Cardiac muscle cell (in vitro differentiated cells and primary cell): ENCODE measurements at regions not wholly inside any gene's neighbourhood (a gene's known extent, or its start where the extent isn't known, plus 50 kb on each side); places are given as distances from the start of the nearest gene placed in this dataset.

ENCODE experiments used
- DNase-seq, 2 donors: peaks; one replicate each; pipeline versions ENCODE4 v3.0.0 to v3.0.0-alpha.2; 2010 to 2017; ENCODE audit warnings: low read depth in 1 of 2, low spot score in 1 of 2
- H3K27ac ChIP-seq: fragments of 200-600 bp; sonication (generic); 2 replicates; pipeline ENCODE4 v1.5.1; 2016
- H3K27me3 ChIP-seq: fragments of 200-600 bp; sonication (generic); 2 replicates; pipeline ENCODE4 v1.6.0; 2016; ENCODE audit warnings: control low read depth
- H3K36me3 ChIP-seq: fragments of 200-600 bp; sonication (generic); 2 replicates; pipeline ENCODE4 v1.5.1; 2016; ENCODE audit warnings: control low read depth
- H3K4me1 ChIP-seq: fragments of 200-600 bp; sonication (generic); 2 replicates; pipeline ENCODE4 v1.8.1; 2017; ENCODE audit warnings: low read depth, mild to moderate bottlenecking, mixed run types
- H3K4me3 ChIP-seq: fragments of 200-600 bp; sonication (generic); 2 replicates; pipeline ENCODE4 v1.5.1; 2016; ENCODE audit warnings: mild to moderate bottlenecking
- H3K9me3 ChIP-seq: fragments of 200-600 bp; sonication (generic); 2 replicates; pipeline ENCODE4 v1.5.1; 2017; ENCODE audit warnings: low read depth, mild to moderate bottlenecking, control low read depth
- CTCF ChIP-seq: IDR thresholded peaks from 2 replicates; pipeline ENCODE4 v1.5.1; 2012; ENCODE audit warnings: low read depth, mild to moderate bottlenecking, low read length

DNA sequence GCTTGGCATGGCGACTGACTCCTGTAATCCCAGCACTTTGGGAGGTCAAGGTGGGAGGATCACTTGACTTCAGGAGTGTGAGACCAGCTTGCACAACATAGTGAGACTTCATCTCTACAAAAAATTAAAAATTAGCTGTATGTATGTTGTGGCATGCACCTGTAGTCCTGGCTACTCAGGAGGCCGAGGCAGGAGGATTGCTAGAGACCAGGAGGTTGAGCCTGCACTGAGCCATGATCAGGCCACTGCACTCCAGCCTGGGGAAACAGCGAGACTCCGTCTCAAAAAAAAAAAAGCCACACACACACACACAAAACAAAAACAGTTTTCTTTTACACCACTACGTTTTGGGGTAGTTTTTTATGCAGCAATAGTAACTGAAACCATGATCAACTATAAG is 89.0 kb upstream of the DHX40 start:
- no peak for TF ChIP-seq CTCF
- H3K4me1 ChIP-seq, result no peaks in the 10 kb centered on the region
- no peak overlapping the region for H3K4me3 ChIP-seq
- no peak overlapping the region for H3K27ac ChIP-seq
- H3K27me3 ChIP-seq, result no peaks in the 10 kb centered on the region
- no peaks in the 10 kb centered on the region for H3K9me3 ChIP-seq
- no peaks in the 10 kb centered on the region for H3K36me3 ChIP-seq
- no peak for DNase-seq

- no peaks in the 10 kb centered on the region for H3K9me3 ChIP-seq
Observed at GRCh38 chr17:59479141-59479540, 86.3 kb upstream of the DHX40 start.

GRCh38 chr17:59483860-59484259 is 81.5 kb upstream of the DHX40 start:
- H3K4me3 ChIP-seq, result no peak overlapping the region
- TF ChIP-seq CTCF, result no peak
- H3K27me3 ChIP-seq, result no peaks in the 10 kb centered on the region
- H3K36me3 ChIP-seq, result no peaks in the 10 kb centered on the region
- H3K9me3 ChIP-seq, result no peaks in the 10 kb centered on the region
- H3K27ac ChIP-seq, result no peak overlapping the region
- no peak for DNase-seq
- H3K4me1 ChIP-seq, result peaks cover 9% of the 10 kb centered on the region

More at GRCh38 chr17:59479141-59479540, 86.3 kb upstream of the DHX40 start:
- DNase-seq, result no peak
- Histone ChIP-seq H3K4me1 (no peaks in the 10 kb centered on the region), H3K4me3 (no peak overlapping the region), H3K36me3 (no peaks in the 10 kb centered on the region), H3K27ac (no peak overlapping the region), H3K27me3 (no peaks in the 10 kb centered on the region)
- TF ChIP-seq CTCF, result no peak

DNA sequence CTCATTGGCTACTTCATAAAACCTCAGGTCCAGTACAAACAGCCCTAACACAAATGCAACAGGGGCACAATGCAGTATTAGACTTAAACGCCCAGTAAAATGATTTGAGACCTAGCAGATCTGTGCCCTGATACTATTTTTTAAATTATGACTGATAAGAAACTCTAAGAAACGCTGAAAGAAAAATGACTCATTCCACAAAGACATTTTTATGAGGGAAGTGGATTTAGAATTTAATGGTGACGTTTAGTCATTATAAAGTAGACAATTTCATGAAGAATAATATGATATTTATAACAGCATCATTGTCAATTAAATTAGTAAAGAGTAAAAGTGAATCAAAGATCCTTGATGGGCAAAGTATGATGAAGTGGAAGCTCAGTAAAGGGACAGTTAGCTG is 80.4 kb upstream of the DHX40 start:
- H3K27ac ChIP-seq, result no peak overlapping the region
- peaks cover 15% of the 10 kb centered on the region for H3K4me1 ChIP-seq
- H3K36me3 ChIP-seq, result no peaks in the 10 kb centered on the region
- no peaks in the 10 kb centered on the region for H3K9me3 ChIP-seq
- DNase-seq, result no peak
- no peak overlapping the region for H3K4me3 ChIP-seq
- no peak for TF ChIP-seq CTCF
- no peaks in the 10 kb centered on the region for H3K27me3 ChIP-seq

GRCh38 chr17:59485946-59486345 is 79.5 kb upstream of the DHX40 start:
- H3K27ac ChIP-seq, result no peak overlapping the region
- no peak overlapping the region for H3K4me3 ChIP-seq
- no peak for TF ChIP-seq CTCF
- H3K27me3 ChIP-seq, result no peaks in the 10 kb centered on the region
- no peak for DNase-seq
- no peaks in the 10 kb centered on the region for H3K36me3 ChIP-seq
- H3K4me1 ChIP-seq, result peaks cover 21% of the 10 kb centered on the region
- H3K9me3 ChIP-seq, result no peaks in the 10 kb centered on the region
